GM19395 (cell line): ENCODE measurements at regions not wholly inside any gene's neighbourhood (a gene's known extent, or its start where the extent isn't known, plus 50 kb on each side); places are given as distances from the start of the nearest gene placed in this dataset.

Experiments
- ATAC-seq: cut with Tn5 transposase; IDR thresholded peaks from one replicate; pipeline ENCODE4 v1.9.1; 2021; ENCODE audit warnings: mild to moderate bottlenecking, moderate library complexity; ENCODE audit not compliant: unreplicated experiment

GRCh38 chr1:195141294-195141693 lies 1466.9 kb downstream of the KCNT2 start:
- ATAC-seq: no peak

GRCh38 chr1:195130598-195130997 lies 1477.6 kb downstream of the KCNT2 start:
- no peak for ATAC-seq

DNA sequence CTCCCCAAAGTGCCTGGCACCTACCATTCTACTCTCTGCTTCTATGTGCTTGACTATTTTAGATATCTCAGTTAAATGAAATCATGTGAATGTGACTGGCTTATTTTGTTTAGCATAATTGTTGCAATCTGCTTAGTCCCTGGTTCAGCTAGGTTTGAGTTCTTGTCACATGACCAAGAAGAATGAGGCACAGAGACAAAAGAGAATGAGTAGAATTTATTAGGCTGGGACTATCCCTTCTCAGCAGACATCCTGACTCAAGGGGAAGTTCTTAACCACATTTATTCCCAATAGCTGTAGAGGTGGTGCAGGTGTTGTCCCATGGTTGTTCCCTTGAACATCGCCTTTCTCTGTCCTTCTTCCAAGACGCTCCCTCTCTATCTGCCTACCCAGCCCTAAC lies 1485.7 kb downstream of the KCNT2 start:
- no peak for ATAC-seq

DNA sequence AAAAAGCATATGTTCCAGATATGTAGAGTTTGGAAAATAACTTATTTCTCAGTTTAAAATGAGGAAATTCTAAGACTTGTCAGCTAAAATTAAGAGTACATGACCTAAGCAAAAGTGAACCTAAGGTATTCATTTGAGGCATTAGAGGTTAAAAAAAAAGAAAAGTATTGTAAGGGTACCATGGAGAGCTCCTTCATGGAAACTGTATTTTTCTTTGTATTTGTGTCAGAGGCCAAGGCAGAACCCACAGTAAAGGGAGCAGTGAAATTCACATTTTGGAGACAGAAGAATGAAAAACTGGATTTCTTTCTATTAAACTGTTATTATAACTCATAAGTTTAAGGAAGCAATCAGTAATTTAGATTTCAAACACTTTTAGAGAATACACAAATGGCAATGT lies 1494.8 kb downstream of the KCNT2 start:
- ATAC-seq: no peak

DNA sequence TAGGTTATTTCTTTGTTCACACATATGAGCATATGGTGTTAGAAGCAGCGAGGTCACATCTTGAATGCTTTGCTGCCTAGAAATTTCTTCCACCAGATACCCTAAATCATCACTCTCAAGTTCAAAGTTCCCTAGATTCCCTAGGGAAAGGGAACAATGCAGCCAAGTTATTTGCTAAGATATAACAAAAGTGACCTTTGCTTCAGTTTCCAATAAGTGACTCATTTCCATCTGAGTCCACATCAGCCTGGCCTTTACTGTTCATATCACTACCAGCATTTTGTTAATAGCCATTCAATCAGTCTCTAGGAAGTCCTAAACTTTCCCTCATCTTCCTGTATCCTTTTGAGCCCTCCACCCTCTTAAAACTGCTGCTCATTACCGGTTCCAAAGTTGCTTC lies 1502.5 kb downstream of the KCNT2 start:
- no peak for ATAC-seq

DNA sequence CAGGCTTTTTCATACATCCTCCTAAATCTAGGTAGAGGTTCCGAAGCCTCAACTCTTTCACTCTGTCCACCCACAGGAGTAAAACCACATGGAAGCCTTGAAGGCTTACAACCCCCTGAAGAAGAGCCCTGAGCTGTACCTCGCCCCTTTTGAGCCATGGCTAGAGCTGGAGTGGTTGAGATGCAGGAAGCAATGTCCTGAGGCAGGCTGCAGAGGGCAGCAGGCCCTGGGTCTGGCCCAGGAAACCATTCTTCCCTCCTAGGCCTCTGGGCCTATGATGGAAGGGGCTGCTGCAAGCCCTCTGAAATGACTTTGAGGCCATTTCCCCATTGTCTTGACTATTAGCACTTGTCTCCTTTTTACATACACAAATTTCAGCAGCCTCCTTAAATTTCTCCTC lies 1503.0 kb downstream of the KCNT2 start:
- no peak for ATAC-seq

GRCh38 chr1:195097316-195097715 lies 1510.9 kb downstream of the KCNT2 start:
- no peak for ATAC-seq

- ATAC-seq: no peak
Measured at GRCh38 chr1:195096051-195096521, 1512.2 kb downstream of the KCNT2 start.

DNA sequence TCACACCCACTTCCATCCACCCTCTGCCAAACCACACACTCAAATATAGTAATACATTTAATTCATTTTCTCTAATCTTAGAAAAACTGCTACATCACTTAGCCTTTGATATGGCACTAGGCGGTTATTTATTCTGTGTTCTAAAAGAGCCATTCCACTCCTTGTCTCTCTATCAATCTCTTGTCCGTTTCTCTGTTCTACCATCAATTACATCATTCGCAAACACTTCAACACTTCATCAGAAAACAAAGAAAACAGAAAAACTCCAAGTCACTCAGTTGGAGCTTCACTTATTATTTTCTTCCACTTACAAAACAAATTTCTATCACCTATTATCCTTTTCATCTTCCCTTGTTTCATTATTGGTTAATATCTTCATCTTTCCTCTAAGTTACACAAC lies 1523.0 kb downstream of the KCNT2 start:
- no peak for ATAC-seq

GRCh38 chr1:195082183-195082582 lies 1526.1 kb downstream of the KCNT2 start:
- no peak for ATAC-seq

GRCh38 chr1:195076682-195077081 lies 1531.6 kb downstream of the KCNT2 start:
- no peak for ATAC-seq

- ATAC-seq: no peak
Measured at GRCh38 chr1:195075973-195076372, 1532.3 kb downstream of the KCNT2 start.

GRCh38 chr1:195071461-195071860 lies 1536.8 kb downstream of the KCNT2 start:
- ATAC-seq: no peak

DNA sequence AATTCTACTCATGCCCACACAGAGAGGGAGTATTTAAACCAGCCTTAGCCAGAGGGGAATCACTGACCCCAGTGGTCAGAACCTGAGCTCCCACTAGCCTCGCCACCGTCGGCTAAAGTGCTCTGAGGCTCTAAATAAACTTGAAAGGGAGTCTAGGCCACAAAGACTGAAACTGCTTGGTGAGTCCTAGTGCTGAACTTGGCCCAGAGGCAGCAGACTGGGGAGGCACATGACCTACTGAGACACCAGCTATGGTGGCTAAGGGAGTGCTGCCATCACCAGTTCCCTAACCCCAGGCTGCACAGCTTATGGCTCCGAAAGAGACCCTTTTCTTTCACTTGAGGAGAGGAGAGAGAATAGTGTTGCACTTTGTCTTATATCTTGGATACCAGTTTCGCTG lies 1542.8 kb downstream of the KCNT2 start:
- no peak for ATAC-seq

DNA sequence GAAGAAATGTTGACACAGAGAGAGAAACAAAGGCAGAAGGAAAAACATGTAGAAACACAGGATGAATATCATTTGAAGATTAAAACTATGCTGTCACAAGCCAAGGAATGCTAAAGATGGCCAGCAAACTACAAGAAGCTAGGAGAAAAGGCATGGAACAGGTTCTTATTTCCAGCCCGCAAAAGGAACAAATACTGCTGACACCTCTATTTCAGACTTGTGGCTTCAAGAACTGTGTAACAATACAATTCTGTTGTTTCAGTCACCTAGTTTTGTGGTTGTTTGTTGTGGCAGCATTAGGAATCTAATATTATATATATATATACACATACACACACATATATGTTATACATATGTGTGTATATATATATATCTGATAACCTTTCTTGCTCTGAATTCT lies 1543.9 kb downstream of the KCNT2 start:
- no peak for ATAC-seq

DNA sequence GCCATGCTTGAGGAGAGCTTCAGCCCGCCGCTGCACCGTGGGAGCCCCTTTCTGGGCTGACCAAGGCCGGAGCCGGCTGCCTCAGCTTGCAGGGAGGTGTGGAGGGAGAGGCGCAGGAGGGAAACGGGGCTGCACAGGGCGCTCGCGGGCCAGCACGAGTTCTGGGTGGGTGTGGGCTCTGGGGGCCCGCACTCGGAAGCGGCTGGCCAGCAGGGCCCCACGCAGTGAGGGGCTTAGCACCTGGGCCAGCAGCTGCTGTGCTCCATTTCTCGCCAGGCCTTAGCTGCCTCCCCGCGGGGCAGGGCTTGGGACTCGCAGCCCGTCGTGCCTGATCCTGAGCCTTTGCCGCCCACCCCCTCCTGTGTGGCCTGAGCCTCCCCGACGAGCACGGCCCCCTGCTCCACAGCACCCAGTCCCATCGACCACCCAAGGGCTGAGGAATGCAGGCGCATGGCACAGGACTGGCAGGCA lies 1554.0 kb downstream of the KCNT2 start:
- ATAC-seq: no peak

DNA sequence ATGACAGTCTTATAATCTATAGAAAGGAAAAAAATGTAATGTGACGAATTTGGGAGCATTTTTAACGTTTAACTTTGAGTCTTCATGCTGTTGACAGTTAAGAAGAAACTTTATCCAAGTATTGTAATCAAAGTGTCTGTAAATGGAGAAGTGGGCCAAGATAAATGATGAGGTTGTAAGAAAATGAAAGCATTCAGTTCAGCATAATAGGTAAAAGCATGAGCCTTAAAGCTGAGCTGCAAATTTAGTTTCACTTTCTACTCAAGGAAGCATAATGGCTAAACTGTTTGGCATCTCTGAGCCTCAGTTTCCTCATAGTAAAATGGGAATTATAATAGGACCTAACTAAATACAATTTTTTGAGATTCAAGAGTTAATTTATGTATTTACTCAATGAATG lies 1554.8 kb downstream of the KCNT2 start:
- ATAC-seq: no peak

- no peak for ATAC-seq
Measured at GRCh38 chr1:195047772-195048171, 1560.5 kb downstream of the KCNT2 start.

- no peak for ATAC-seq
Measured at GRCh38 chr1:195045072-195045471, 1563.2 kb downstream of the KCNT2 start.

GRCh38 chr1:195030793-195031192 lies 1577.4 kb downstream of the KCNT2 start:
- ATAC-seq: no peak

DNA sequence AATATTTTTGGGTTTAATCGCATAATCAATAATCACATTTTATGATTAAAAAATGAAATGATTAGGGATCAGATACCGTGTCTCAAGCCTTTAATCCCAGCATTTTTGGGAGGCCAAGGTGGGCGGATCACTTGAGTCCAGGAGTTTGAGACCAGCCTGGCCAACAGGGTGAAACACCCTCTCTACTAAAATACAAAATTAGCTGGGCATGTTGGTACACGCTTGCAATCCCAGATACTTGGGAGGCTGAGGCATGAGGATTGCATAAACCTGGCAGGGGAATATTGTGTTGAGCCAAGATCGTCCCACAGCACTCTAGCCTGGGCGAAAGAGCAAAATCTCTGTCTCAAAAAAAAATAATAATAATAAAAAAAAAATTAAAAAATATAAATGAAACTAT lies 1581.4 kb downstream of the KCNT2 start:
- ATAC-seq: no peak

DNA sequence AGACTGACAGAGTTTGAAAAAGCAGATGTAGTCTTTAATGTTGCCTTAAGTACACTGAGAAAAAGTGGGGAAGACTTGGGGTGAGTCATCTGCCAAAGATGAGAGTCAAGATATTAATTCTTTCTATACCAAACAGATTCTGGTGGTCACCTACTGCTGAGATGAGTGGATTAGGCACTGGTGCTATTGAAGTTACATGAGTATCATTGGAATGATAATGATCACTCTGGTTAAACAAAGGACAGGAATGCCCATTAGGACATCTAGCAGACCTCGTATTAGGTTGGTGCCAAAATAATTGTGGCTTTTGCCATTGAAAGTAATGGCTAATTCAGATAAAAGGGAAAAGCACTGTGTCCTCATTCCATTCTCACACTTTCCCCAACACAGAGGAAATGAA lies 1588.9 kb downstream of the KCNT2 start:
- no peak for ATAC-seq

GRCh38 chr1:195012995-195013394 lies 1595.2 kb downstream of the KCNT2 start:
- no peak for ATAC-seq

- ATAC-seq: no peak
Measured at GRCh38 chr1:195005338-195005737, 1602.9 kb downstream of the KCNT2 start.
